HS-27A (cell line): ENCODE measurements at regions not wholly inside any gene's neighbourhood (a gene's known extent, or its start where the extent isn't known, plus 50 kb on each side); places are given as distances from the start of the nearest gene placed in this dataset.

Experiments
- DNase-seq: peaks from one replicate; pipeline ENCODE4 v3.0.0-alpha.2; 2012; ENCODE audit warnings: low read depth, missing footprints

DNA sequence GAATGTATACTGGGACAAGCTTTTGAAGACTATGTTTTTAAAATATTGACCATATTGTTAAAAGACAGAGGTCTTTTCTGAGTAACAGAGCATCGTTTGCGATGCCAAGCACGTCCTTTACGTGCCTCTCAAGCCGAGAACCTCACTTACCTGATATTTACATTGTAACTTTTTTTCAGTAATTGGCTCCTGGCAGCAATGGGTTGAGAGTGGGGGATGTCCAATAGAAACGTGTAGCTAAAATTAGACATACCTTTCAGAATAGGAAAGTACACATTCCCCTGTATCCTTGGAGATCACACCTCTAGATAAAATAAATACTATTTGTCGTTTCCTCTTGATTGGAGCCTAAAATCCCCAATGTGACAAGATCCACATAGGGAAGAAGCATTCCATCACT, 222.2 kb upstream of the RGS6 start:
- no peak for DNase-seq

GRCh38 chr14:71711125-71711524, 221.1 kb upstream of the RGS6 start:
- no peak for DNase-seq

DNA sequence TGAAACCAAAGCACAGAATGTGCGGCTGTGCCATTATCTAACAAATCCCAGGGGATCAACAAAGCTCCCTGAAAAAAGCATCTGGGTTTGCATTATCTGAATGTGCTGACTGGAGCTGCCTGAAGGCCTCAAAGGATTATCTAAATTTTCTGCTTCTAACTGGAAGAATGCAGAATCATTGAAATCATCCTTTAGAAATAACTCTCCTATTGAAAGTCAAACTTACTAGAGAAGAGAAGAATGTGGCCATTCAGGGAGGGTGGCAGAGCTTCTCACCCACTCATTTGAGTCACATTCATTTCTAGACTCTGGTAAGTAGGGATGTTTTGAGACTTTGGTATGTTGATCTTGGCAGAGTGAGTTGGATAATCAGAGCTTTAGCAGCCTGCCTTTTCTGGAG, 220.6 kb upstream of the RGS6 start:
- peak; percentile 78 for DNase-seq

DNA sequence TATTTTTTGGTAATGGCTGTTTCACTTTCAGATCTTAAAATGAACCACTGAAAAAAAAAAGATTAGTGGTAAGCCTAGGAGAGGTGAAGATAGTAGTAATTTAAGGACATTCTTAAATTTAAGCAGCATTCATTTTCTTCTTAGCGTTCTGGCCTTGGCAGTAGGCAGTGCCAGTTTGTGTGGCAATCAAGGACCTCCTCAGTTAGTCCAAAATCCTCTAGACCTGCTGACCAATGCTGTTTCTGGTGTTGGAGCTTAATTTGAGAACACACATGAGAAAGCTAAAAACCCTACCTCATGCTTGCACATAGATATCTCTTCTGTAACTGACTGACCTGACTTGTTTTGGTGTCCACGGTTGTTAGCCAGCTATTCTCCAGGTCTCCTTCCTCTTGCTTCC, 219.8 kb upstream of the RGS6 start:
- DNase-seq = no peak

- DNase-seq = no peak
Observed at GRCh38 chr14:71713016-71713415, 219.2 kb upstream of the RGS6 start.

DNA sequence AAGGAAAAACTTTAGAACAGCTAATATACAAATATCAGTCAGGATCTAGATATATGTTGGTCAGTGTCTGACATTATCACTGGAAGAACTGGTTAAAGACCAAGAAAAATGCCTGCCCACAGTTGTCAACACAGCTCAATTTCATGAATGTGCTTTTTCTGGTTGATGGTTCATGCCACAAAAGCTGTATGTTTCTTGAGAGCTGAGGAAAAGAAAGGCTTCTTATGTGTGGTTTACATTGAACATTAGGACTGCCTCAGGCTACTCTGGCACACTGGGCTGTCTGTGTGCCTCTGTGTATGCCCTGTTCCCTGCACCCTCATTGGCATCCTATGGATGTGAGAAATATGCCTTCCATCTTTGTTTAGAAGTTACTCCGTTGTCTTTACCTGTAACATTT, 218.8 kb upstream of the RGS6 start:
- no peak for DNase-seq

GRCh38 chr14:71714225-71714624, 218.0 kb upstream of the RGS6 start:
- DNase-seq = peak; percentile 69

GRCh38 chr14:71716041-71716772, 216.0 kb upstream of the RGS6 start:
- no peak for DNase-seq

- DNase-seq = no peak
Observed at GRCh38 chr14:71720978-71721624, 211.1 kb upstream of the RGS6 start.

- no peak for DNase-seq
Observed at GRCh38 chr14:71721791-71722190, 210.4 kb upstream of the RGS6 start.

GRCh38 chr14:71722885-71723284, 209.3 kb upstream of the RGS6 start:
- no peak for DNase-seq

- no peak for DNase-seq
Observed at GRCh38 chr14:71725922-71726579, 206.2 kb upstream of the RGS6 start.

- DNase-seq = no peak
Observed at GRCh38 chr14:71726580-71727021, 205.6 kb upstream of the RGS6 start.

GRCh38 chr14:71728386-71728785, 203.8 kb upstream of the RGS6 start:
- no peak for DNase-seq

GRCh38 chr14:71729596-71729995, 202.6 kb upstream of the RGS6 start:
- DNase-seq = no peak

DNA sequence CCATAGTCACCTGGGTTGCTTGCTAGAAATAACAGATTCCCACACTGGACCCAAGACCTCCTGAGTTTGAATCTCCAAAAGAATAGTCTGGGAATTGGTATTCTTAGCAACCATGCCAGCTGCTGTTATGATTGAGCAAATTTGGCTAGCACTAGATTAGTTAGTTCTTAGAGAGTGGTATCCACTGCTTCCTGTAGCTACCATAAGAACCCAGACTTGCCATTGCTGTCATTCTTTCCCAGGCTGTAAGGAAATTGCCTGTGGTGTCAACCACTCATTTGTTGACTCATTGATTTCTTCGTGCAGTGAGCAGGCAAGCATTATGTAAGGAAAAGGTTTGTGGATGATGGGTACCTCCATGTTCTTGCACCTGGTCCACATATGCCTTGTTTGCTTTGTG, 201.8 kb upstream of the RGS6 start:
- DNase-seq = no peak

DNA sequence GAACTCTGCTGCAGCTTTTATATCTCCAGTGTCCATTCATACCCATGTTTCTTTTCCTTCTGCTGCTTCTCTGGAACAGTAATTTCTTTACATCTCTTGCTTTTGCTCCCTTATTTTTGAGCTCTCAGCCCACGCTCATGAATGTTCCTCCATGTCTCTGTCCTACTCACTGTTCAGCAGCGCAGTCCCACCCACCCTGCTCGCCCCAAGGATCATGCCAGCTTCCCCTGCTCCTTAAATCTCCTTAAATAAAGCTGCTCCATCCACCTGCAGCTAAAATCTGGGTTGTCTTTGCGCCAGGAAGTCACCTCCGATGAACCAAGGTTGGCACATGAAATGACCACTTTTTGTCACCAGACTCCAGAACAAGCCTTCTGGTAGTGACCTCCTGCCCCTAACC, 201.1 kb upstream of the RGS6 start:
- no peak for DNase-seq

DNA sequence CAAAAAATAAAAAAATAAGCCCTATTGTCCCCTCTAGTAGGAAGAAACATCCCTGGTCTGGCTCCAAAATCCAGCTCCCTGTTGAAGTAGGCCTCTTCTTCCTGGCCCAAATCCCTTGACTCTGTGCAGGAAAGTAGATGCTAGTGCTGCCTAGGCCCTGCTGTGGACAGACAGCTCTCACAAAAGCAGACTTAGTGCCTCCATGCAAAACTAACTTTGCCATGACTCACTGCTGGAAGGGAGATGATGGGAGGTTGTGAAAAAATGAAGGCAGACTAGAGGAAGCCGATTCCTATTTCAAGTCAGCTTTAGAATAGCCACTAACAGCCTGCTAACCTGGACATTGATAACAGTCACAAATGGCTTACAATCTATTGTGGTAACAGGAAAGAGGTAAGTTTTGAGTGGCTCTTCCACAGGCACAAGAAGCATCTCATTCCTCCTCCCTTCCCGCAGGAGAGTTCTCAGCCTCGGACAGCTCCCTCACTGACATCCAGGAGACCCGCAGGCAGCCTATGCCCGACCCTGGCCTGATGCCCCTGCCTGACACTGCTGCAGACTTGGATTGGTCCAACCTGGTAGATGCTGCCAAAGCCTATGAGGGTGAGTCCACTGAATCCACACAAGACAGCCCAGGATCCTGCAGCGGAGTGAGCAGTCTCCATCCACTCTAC, 198.9 kb upstream of the RGS6 start:
- no peak for DNase-seq

DNA sequence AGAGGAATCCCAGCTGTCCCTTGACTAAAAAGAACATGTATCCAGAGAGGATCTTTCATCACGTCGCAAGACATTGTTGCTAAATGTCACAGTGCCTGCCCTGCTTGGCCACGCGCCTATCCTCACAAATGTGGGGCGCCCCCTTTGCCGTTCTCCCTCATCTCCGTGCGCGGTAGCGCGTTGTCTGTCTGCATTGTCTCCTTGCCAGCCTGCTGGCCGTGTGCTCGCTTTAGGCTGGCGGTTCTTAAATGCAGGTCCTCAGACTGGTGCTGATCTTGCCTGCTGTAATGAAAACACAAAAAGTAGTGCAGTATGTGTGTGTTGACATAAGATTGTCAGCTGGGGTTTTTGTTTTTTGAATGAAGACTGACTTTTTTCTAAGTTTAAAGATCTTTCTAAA, 198.2 kb upstream of the RGS6 start:
- no peak for DNase-seq

DNA sequence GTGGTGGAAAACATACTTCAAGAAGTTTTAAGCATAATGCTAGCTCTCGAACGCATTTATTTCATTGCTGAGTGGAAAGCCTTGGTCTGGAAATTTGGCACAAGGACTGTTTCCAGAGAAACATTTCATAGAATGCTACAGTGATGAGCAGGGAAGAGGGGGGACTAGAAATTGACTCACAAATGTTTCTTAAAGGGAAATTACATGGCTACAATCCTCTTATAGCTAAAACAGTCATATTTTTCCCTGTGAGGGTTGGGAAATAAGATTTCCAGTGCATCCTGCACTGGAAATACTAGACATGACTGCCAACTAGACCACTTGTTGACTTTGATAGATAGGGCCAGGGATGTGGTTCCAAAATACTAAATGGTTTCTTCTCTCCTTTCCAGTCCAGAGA, 197.3 kb upstream of the RGS6 start:
- no peak for DNase-seq

DNA sequence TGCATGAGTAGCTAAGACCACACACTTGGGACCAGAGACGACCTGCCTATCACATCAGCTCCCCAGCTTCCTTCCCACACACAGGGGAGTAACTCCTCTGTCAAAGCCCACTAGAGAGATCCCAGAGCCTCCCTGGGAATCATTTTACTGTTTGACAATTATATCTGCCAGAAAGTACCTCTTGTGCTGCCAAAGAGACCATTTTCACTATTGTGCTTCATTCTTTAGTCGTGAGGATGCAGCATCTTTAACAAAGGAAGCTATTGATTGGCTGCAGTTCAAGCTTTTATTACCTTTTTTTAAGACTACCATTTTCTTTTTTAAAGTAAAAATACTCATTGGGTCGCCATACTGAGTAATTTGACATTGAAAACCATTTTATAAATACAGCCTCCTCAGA, 194.5 kb upstream of the RGS6 start:
- DNase-seq = no peak

- no peak for DNase-seq
Observed at GRCh38 chr14:71739273-71739990, 192.8 kb upstream of the RGS6 start.
